ENCODE measurements at regions not wholly inside any gene's neighbourhood (a gene's known extent, or its start where the extent isn't known, plus 50 kb on each side); places are given as distances from the start of the nearest gene placed in this dataset.

DNA sequence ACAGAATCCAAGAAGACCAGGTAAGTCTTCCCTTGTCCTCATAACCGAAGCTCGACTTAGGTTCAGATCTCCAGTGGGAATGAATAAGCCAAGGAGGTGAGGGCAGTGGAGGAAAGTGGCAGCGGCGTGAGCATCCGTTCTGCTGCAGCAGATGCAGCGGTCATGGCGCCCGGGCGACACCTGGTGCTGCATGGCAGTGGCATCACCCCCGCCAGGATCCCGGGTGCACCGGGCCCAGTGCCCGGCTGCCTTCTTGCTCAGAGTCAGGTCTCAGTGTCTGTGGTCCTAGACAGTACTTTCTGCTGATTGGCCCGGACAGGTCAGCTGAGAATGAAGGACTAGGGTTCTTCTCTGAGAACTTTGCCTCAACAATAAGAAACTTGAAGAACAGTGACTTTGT, 83.4 kb upstream of the SORBS2 start:
- no peak for DNase-seq

DNA sequence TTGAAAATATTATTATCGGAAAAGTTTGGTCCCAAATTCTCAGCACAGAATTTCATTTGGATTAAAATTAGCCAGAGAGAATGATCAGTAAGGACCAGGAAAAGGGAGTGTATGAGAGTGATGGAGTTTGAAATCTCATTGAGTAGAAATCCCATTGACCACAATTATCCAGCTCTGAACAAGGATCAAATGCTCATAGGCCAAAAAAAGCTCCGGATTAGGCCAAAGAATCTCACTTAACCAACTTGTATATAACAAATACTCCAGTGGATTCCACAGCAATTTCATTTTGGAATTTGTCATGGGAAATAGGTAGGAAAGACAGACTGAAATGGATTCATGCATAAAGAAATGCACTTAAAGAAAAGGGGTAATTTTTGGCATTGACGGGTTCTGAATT, 83.9 kb upstream of the SORBS2 start:
- DNase-seq = no peak

DNA sequence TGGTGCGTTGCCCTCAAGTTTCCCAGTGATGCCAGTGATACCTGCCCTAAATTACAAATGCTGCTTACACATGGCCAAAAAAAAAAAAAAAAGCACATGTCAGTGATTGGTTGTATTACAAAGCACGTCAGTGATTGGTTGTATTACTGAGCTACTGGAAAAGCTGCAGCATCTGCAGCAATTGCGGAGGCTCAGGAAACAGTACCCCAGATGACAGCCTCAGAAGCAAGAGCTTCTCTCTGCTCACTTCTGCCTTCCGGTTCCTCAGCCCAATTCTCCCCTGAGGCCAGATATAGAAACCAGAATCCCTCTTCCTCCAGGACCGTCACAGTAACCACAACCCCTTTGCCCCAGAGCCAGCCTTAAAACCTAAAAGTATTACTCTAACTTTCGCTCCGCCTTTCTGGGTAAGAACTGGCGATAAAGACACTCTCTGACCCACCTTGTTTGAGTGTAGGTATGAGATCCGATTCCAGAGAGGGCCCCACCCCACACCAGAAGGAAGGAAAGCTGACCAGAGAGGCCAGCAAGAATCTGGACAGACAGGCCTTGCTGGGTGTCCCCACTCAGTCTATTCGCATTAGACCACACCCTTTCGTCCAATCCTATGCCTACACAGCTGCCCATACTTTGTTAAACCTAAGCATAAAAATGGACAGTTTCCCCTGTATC, 85.0 kb upstream of the SORBS2 start:
- DNase-seq = no peak

DNA sequence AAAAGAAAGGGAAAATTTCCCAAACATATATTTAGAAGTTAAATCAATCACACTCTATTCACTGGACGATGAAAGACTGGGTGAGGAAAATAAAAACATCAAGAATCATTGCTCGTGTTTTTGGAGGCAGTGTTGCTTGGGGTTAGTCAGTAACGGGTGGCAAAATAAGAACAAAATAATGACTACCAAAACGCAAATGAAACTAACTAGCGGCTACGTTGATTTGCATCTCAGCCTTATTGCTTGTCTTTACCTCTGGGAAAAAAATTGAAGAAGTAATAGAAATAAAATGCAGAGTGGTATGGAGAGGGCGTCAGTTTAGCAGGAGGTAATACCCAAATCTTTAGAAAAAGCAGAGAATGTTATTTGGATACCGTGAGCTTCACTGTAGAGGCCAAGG, 86.4 kb upstream of the SORBS2 start:
- DNase-seq = no peak

DNA sequence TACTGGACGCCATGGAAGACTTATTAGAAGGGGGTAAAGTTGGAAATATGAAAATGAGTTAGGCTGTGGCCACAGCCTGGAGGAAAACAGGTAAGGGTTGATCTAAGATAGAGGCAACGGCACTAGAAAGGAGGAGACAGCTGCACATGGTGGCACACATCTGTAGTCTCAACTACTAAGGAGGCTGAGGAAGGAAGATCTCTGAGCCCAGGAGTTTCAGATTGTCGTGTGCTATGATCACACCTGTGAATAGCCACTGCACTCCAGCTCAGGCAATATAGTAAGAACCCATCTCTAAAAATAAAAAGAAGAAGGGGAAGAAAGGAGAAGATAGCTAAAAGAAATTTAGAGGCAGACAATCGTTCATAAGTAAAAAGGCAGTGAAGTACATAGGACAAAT, 87.8 kb upstream of the SORBS2 start:
- no peak for DNase-seq

DNA sequence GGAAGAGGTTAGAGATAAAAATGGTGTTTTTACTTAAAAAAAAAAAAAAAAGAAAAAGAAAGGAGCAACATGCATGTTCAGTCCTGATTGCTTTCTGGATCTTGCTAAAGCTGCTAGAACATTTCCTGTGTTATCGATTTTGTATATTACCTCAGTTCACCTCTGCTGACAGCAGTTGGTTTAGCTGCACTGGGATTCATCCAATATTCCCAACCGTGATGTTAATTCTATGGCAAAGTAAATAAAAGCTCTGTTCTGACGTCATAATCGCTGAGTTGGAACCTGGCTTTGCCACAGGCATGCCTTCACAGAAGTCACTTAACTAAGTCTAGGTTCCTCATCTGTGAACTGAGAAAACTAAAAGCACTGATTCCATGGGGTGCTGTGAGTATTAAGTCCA, 90.7 kb upstream of the SORBS2 start:
- no peak for DNase-seq

DNA sequence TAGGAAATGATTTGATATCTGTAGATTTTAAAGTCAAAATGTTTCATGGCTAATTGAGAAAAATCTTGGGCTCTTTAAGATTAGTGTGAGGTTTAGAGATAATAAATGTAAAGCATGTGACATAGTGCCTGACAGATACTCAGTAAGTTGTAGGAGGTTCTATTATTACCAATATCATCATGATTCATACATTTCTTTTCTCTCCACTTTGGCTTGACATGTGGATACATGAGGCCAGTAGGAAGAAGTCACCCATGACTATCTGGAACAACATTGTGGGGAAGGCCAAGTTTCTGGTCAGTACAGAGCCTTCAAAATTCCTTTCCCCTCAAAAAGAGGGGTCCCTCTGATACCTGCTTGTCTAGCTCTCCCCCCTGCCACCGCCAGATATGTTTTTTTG, 91.2 kb upstream of the SORBS2 start:
- DNase-seq = no peak

DNA sequence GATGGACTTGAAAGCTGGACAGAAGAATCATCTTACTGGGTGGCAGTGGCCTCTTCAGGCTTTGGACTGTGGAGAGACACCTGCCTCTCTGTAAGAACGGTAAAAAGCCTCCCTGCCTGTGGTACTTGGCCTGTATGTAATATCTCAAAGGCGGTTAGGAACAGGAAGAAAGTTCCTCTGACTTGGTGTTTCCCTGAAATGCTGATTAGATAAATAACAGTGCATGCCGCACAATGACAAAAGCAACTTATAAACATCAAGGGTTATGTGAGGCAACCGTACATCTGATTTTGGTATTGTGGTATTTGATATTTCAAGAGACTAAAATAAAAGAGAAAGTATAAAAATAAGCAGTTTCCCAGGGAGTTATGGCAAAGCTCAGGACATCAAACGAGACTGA, 92.4 kb upstream of the SORBS2 start:
- no peak for DNase-seq

DNA sequence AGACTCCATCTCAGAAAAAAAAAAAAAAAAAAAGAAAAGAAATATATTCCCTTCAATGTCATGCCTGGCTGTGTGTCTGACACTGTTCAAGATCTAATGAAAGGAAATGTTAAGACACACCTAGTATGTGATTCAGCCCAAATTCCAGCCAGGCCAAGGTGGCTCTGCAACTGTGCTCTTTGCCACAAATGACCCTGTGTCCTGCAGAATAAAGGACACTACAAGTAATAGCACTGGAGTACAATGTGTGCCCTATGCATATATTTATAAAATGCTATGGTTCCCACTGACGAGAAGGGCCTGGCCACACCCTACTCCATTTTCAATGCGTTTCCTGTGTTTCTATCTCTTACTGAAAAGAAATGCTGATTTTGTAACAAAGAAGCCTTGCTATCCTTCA, 98.0 kb upstream of the SORBS2 start:
- DNase-seq = no peak

DNA sequence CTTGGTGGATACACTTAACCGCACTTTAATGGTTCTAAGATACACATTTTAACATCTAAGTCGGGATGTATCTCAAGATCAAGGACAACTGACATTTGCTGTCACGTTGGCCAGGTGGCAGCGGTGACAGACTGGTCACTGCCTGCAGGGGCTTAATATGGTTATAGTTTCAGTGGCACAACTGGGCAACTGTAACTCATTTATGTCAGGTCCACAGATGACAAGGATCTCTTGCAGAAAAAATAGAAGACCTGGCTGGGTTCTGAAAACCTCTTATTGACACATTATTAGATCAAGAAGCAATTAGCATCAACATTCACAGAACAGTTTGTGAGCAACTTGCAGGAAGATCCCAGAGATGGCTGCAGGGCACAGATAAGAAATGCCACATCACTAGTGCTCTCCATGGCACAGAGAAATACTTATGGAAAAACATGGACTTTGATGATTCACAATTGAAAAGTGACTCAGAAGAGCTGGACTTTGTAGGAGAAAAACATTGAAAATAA, 99.6 kb upstream of the SORBS2 start:
- no peak for DNase-seq

DNA sequence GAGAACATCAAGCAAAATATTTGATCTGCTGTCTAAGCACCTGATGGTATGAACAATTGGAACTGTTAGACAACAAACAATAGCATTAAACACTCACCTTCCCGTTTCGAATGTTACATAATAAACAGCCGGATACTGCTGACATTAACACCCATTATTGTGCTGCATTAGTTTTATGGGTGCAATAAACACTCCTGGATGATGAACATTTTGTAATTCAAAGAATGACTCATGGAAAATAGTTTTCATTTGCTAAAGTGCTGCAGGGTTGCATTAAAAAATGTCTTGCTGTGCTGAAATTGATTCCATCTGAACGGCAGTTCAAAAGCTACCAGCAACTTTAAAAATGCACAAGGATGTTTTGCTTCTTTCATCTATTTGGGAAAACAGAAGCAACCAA, 100.8 kb upstream of the SORBS2 start:
- DNase-seq = peak; percentile 91

DNA sequence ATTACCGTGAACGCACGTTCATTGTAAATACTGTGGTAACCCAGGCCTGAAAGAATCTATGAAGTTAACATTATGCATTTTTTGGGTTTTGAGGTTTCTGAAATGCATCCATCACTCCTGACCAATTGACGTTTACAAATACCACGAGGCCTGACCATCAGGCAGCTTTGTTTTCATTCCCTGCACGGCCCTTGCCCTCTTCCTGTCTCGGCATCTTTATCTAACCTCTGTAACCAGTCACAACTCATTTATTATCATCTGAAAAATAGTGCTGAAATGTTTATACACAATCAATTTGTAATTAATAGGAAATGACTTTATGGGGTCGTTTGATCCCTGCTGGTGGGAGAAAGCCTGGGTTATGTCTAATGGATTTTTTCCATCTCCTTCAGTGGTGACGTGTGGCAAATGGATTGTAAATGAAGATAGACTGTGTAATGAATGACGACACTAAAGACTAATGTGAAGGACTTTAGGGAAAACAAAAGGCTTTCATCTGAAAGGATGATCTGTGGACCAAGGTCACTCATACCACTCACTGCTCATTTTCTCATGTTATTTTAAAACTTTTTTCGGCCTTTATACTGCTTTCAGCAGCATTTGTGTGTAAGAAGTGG, 102.7 kb upstream of the SORBS2 start:
- no peak for DNase-seq

DNA sequence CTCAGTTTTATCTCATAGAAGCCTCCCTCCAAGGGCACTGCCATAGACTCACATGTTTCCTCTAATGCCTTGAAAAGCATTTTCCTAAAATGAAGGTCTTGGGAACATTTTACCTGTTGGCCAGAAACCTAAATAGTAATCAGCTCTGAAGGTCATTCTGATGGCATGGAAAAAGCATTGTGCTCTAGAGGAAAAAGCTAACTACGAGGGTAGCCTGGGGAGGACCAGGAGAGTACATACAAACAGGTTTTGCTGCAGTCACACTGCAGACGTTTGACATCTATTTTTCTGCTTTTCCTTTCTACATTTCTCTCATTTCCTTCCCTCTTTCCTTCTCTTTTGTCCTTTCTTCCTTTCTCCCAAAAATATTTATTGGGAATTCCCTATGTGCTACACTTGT, 103.3 kb upstream of the SORBS2 start:
- no peak for DNase-seq

DNA sequence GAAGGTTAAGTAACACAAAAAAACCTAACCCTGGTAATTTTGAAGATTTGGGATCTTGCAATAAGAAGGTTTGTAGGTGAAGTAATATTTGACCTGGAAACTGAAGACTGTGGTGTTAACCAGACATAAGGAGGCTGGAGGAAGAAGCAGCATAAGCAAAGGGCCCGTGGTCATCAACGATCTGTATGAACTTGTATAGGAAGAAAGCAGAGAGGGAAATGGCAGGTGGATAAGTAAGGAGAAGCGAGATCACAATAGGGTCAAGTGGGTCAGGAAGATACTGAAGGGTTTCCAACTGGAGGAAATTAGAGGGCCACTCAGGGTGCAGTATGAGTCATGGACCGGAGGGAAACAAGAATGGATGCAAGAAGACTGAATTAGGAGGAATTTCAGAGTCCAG, 103.8 kb upstream of the SORBS2 start:
- DNase-seq = no peak

DNA sequence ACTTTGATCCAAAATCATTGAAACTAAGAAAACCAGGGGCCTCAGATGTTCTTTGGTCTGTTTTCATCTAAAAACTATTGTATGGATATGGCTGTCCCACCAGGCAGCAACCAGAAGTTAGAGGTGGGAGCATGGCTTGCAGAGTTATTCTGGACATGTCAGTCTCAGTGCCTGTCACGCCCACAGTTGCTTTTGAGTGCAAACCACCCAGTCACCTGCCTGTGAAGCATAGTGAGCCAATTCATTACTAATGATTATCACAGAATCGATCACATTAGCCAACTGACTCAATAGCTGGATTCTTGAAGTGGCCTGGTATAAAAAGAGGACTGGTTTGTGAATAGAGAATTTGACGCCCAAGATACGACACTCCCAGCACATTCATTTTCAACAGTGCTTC, 104.2 kb upstream of the SORBS2 start:
- DNase-seq = no peak

DNA sequence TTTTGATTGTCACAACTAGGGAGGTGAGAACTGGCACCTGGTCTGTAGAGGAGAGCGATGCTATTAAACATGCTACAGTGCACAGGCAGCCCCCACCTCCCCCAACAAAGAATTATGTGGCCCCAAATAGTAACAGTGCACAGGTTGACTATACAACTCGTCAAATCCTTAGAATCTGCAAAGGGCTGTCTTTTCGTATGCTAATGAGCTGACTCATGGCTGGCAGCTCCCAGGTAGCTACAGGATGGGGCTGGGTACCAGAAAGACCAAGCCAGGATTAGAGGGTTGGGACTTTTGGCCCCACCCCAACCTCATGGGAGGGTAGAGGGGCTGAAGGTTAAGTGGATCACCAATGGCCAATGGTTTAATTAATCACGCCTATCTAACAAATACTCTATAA, 104.7 kb upstream of the SORBS2 start:
- no peak for DNase-seq

DNA sequence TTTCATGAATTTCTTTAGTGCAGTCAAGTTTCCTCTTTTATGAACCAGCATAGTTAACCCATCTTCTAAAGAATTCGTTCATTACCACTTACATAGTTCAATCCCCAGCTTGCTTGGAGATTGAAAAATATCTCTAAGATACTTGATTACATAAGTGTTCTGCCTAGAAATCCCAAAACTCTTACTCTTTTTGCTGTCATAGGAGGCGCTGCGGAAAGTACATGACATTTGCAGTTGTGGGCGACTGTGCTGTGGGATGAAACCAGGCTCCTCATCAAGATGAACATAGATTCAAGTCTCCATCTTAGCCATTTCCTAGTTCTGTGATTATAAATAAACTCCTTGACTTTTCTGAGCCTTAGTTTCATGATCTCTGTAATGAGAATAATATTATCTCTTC, 107.1 kb upstream of the SORBS2 start:
- no peak for DNase-seq

DNA sequence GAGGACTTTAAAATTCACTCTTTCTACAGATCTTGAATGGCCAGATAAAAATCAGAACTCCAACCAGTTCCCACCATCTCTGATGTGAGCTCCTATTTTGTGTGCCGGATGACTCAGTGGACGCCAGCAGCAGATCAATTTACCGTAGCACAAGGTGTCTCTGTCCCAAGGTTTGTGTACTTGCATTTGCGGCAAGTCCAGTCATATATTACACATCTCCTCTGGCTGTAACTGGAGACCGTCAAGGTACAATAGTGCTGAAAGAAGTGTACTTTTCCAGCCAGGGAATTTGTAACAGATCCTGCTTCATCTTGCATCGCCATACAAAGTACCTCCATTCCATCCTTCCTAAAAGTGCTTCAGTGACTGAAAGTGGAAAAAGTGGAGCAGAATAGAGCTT, 108.2 kb upstream of the SORBS2 start:
- DNase-seq = no peak

DNA sequence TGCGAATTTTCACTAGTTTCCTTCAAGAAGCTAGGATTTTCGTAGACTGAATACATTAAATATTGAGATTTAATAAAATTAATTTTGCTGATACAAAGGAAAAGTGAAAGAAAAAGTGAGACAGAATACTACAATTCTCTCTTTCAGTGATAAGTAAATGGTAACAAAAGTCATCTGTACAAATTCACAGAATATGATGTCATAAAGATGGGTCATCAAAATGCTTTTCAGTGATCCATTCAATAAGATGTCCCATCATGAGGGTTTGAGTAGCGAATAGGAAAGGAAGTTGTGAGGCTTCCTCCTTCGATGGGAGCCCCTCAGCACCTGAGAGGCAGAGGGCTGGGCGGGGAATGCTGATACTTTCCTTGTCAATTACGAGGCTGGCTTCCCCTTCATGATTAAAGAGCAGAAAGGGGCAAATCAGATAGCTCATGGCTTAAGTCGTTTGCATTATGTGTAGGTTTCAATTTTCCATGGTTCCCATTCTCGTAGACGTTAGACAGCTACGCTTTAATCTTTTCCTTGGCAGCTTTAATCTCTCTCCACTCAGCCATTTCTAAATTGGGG, 108.8 kb upstream of the SORBS2 start:
- DNase-seq = no peak

DNA sequence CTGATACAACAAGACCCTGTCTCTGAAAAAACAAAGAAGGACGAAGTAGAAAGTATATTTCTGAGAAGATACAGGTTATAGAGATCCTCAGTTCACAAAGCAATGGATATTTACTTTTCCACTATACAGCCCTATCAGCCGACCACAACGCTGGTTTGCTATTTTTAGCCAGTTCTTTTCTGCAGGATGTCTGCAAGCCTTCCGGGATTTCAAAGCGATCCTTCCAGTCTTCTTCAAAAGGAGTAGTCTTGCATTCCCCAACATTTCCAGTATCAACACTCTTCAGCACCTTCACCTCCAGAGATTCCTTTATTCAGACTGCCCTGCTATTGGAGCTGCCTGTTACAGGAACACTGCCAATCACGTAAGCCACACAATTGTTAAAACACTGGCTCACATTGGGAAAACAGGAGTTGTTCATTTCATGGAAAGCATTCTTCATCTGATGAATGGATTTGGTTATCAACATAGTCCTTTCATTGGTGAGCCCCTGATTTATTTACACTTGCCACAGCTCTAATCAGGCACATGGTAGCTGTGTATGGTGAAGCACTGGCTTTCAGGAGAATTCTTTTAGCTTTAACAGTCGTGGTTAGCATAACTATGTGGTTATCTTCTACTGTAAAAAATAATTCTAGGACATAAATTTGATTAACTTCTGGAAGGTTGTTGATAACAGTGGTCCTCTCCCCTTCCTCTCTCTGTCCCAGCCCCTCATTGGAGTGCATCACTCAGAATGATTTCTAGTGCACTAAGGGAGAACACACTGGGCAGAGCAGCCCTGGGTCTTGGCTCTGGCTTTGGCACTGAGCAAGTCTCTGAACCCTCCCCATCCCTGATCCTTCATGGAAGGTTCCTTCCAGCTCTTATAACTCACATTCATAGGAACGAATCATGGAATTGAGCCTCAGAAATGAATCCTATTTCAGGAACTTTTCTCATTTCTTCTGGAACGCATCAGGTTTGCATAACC, 109.9 kb upstream of the SORBS2 start:
- no peak for DNase-seq

DNA sequence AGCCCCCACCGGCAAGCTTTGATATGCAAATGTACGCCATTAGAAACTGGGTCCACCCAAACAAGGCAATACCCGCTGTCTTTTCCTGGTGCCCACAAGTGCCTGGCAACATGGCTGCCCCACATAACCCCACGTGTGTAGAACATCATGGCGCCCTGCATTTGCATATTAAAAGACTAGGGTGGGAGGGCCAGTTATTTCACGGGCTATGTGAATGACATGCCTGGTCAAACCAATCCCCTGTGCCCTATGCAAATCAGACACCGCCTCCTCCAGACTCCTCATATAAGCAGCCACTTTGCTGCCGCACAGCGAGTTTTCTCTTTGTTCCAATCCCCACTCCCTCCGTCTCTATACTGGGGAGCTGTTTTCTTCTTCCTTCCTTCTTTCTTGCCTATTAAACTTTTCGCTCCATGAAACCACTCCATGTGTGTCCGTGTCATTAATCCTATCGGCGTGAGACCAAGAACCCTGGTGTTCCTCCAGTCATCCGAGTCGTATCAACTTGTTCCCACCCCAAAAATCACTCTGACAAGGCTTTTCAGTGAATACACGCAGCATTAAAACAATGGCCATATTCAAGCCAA, 112.6 kb upstream of the SORBS2 start:
- no peak for DNase-seq

DNA sequence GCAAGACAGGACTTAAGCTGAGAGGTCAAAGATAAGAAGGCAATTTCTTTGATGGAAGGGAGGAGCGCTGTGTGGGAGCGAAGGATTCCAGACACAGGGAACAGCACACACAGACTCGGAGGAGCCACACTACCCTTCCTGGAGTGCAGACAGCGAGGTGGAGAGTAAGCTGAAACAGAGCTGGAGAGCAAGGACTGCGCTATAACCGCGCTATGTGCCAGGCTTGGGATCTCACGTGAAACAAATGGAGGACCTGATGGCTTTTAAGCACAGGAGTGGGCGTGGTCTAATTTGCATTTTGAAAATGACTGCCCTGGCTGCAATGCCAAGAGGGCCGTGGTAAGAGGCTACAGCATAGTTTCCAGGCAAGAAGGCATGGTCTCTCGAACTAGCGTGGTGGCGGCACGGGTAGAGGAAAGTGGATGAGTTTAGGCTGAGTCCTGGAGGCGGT, 113.9 kb upstream of the SORBS2 start:
- DNase-seq = no peak

DNA sequence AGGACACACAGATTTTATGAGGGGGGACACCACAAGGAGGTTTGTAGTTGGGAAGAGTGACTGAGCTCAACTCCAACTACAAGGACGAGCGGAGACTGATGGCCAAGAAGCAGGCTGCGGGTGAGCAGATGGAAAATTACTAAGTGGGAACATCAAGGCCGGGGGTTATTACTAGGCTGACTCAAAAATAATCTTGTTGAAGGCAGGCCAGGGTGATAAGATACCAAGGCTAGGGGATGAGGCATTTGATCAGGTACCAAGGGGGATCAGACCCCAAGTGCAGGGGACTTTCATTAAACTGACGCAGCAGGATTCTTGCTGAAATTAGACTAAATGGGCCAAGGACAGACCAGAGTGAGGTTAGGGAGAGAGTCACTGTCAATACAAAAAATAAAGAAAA, 119.4 kb upstream of the SORBS2 start:
- DNase-seq = no peak
